GM18858 (cell line): ENCODE measurements at regions not wholly inside any gene's neighbourhood (a gene's known extent, or its start where the extent isn't known, plus 50 kb on each side); places are given as distances from the start of the nearest gene placed in this dataset.

Experiments used
- ATAC-seq: cut with Tn5 transposase; IDR thresholded peaks from one replicate; pipeline ENCODE4 v1.9.1; 2021; ENCODE audit not compliant: unreplicated experiment

GRCh38 chr1:188462837-188463236 is 1634.1 kb downstream of the PLA2G4A start:
- no peak for ATAC-seq

GRCh38 chr1:188463919-188464318 is 1635.2 kb downstream of the PLA2G4A start:
- no peak for ATAC-seq

GRCh38 chr1:188466539-188466938 is 1637.8 kb downstream of the PLA2G4A start:
- no peak for ATAC-seq

GRCh38 chr1:188476606-188477005 is 1647.9 kb downstream of the PLA2G4A start:
- ATAC-seq: no peak

GRCh38 chr1:188489336-188490112 is 1660.8 kb downstream of the PLA2G4A start:
- no peak for ATAC-seq

- no peak for ATAC-seq
Observed at GRCh38 chr1:188496506-188496905, 1667.8 kb downstream of the PLA2G4A start.

GRCh38 chr1:188497020-188497419 is 1668.3 kb downstream of the PLA2G4A start:
- ATAC-seq: no peak

- ATAC-seq: no peak
Observed at GRCh38 chr1:188499690-188500089, 1670.9 kb downstream of the PLA2G4A start.

- ATAC-seq: no peak
Observed at GRCh38 chr1:188514917-188515316, 1686.2 kb downstream of the PLA2G4A start.

- ATAC-seq: no peak
Observed at GRCh38 chr1:188517139-188517538, 1688.4 kb downstream of the PLA2G4A start.

- no peak for ATAC-seq
Observed at GRCh38 chr1:188551176-188551575, 1722.4 kb downstream of the PLA2G4A start.

GRCh38 chr1:188557053-188557452 is 1728.3 kb downstream of the PLA2G4A start:
- ATAC-seq: no peak

GRCh38 chr1:188582911-188583532 is 1754.3 kb downstream of the PLA2G4A start:
- no peak for ATAC-seq

GRCh38 chr1:188584119-188584518 is 1755.4 kb downstream of the PLA2G4A start:
- no peak for ATAC-seq

GRCh38 chr1:188590641-188591040 is 1761.9 kb downstream of the PLA2G4A start:
- no peak for ATAC-seq

- no peak for ATAC-seq
Observed at GRCh38 chr1:188594542-188595235, 1765.9 kb downstream of the PLA2G4A start.

- ATAC-seq: no peak
Observed at GRCh38 chr1:188599313-188599712, 1770.6 kb downstream of the PLA2G4A start.

GRCh38 chr1:188611432-188611831 is 1782.7 kb downstream of the PLA2G4A start:
- ATAC-seq: no peak

- no peak for ATAC-seq
Observed at GRCh38 chr1:188615321-188615720, 1786.6 kb downstream of the PLA2G4A start.

- ATAC-seq: no peak
Observed at GRCh38 chr1:188620236-188620635, 1791.5 kb downstream of the PLA2G4A start.

- ATAC-seq: no peak
Observed at GRCh38 chr1:188641566-188642211, 1812.9 kb downstream of the PLA2G4A start.
